Mesenchymal stem cell (in vitro differentiated cells and primary cell): ENCODE measurements at regions not wholly inside any gene's neighbourhood (a gene's known extent, or its start where the extent isn't known, plus 50 kb on each side); places are given as distances from the start of the nearest gene placed in this dataset.

Source experiments
- DNase-seq: peaks from one replicate; pipeline ENCODE4 v3.0.0-alpha.2; 2013
- H2AFZ ChIP-seq: one replicate; pipeline ENCODE4 v1.6.1; 2013; ENCODE audit warnings: low read depth, mild to moderate bottlenecking, control low read depth, inconsistent platforms, low read length, moderate library complexity
- H2AK5ac ChIP-seq: 2 replicates; pipeline ENCODE4 v1.6.1; 2013; ENCODE audit warnings: low read length, moderate library complexity, mild to moderate bottlenecking, inconsistent platforms; ENCODE audit not compliant: severe bottlenecking
- H2BK120ac ChIP-seq: one replicate; pipeline ENCODE4 v1.6.1; 2013; ENCODE audit warnings: low read depth, mild to moderate bottlenecking, inconsistent platforms, low read length, moderate library complexity
- H2BK12ac ChIP-seq, 2 experiments: one replicate each; pipeline ENCODE4 v1.6.1; 2013; ENCODE audit warnings: inconsistent platforms in 2 of 2, low read length in 2 of 2, mild to moderate bottlenecking in 2 of 2, moderate library complexity in 2 of 2, control low read depth in 1 of 2
- H2BK15ac ChIP-seq: one replicate; pipeline ENCODE4 v1.6.1; 2013; ENCODE audit warnings: mild to moderate bottlenecking, low read depth, inconsistent platforms; ENCODE audit not compliant: poor library complexity, severe bottlenecking
- H2BK5ac ChIP-seq: 2 replicates; pipeline ENCODE4 v1.6.1; 2013; ENCODE audit warnings: low read depth, mild to moderate bottlenecking, low read length, control low read depth, inconsistent platforms; ENCODE audit not compliant: poor library complexity, severe bottlenecking
- H3K14ac ChIP-seq, 2 experiments: one replicate each; pipeline ENCODE4 v1.6.1; 2013; ENCODE audit warnings: inconsistent platforms in 2 of 2, low read length in 2 of 2, control low read depth in 1 of 2, mild to moderate bottlenecking in 1 of 2, moderate library complexity in 1 of 2
- H3K18ac ChIP-seq, 2 experiments: one replicate each; pipeline ENCODE4 v1.6.1; 2013; ENCODE audit warnings: inconsistent platforms in 2 of 2, low read length in 2 of 2, control low read depth in 1 of 2, low read depth in 1 of 2, mild to moderate bottlenecking in 1 of 2
- H3K23ac ChIP-seq, 2 experiments: one replicate each; pipeline ENCODE4 v1.6.1; 2013; ENCODE audit warnings: inconsistent platforms in 2 of 2, low read length in 2 of 2, mild to moderate bottlenecking in 2 of 2, moderate library complexity in 2 of 2, control low read depth in 1 of 2
- H3K27ac ChIP-seq: 2 replicates; pipeline ENCODE4 v1.5.1; 2013; ENCODE audit warnings: mild to moderate bottlenecking, moderate library complexity, low read length, control low read depth, inconsistent platforms; ENCODE audit not compliant: poor library complexity, severe bottlenecking
- H3K27me3 ChIP-seq, 2 experiments: 2 replicates each; pipeline versions ENCODE4 v1.6.1 to v1.7.0; 2013; ENCODE audit warnings: low read length in 2 of 2, mild to moderate bottlenecking in 2 of 2, moderate library complexity in 2 of 2, control low read depth in 1 of 2, inconsistent platforms in 1 of 2; ENCODE audit not compliant: control insufficient read depth in 1 of 2, insufficient read depth in 1 of 2
- H3K36me3 ChIP-seq, 2 experiments: 2 replicates each; pipeline versions ENCODE4 v1.6.1 to v1.7.0; 2013; ENCODE audit warnings: low read length in 2 of 2, control low read depth in 1 of 2, inconsistent platforms in 1 of 2, low read depth in 1 of 2, mild to moderate bottlenecking in 1 of 2; ENCODE audit not compliant: insufficient read depth in 2 of 2, control insufficient read depth in 1 of 2
- H3K4ac ChIP-seq, 2 experiments: one replicate each; pipeline ENCODE4 v1.6.1; 2013; ENCODE audit warnings: inconsistent platforms in 2 of 2, low read length in 2 of 2, mild to moderate bottlenecking in 2 of 2, moderate library complexity in 2 of 2, control low read depth in 1 of 2, low read depth in 1 of 2
- H3K4me1 ChIP-seq: 2 replicates; pipeline ENCODE4 v1.6.1; 2013; ENCODE audit warnings: low read depth, low read length, control low read depth; ENCODE audit not compliant: control insufficient read depth, insufficient read depth
- H3K4me2 ChIP-seq: 2 replicates; pipeline ENCODE4 v1.6.1; 2013; ENCODE audit warnings: low read length, mild to moderate bottlenecking, inconsistent platforms; ENCODE audit not compliant: poor library complexity, severe bottlenecking
- H3K4me3 ChIP-seq, 2 experiments: 2 replicates each; pipeline versions ENCODE4 v1.5.1 to v1.7.0; 2013; ENCODE audit warnings: low read length in 2 of 2, mild to moderate bottlenecking in 2 of 2, control low read depth in 1 of 2, low read depth in 1 of 2; ENCODE audit not compliant: insufficient read depth in 1 of 2
- H3K79me1 ChIP-seq: replicated peaks from 2 replicates; pipeline ENCODE4 v1.6.1; 2013; ENCODE audit warnings: mild to moderate bottlenecking, control low read depth, low read length, inconsistent platforms; ENCODE audit not compliant: poor library complexity, severe bottlenecking
- H3K9ac ChIP-seq: 2 replicates; pipeline ENCODE4 v1.7.0; 2013; ENCODE audit warnings: mild to moderate bottlenecking, low read length, moderate library complexity
- H3K9me3 ChIP-seq: 2 replicates; pipeline ENCODE4 v1.7.0; 2013; ENCODE audit warnings: mild to moderate bottlenecking, low read length; ENCODE audit not compliant: control insufficient read depth
- H4K8ac ChIP-seq: one replicate; pipeline ENCODE4 v1.6.1; 2013; ENCODE audit warnings: inconsistent platforms, mild to moderate bottlenecking, low read length, moderate library complexity
- H4K91ac ChIP-seq: one replicate; pipeline ENCODE4 v1.6.1; 2013; ENCODE audit warnings: mild to moderate bottlenecking, low read length, inconsistent platforms
- WGBS: methylation state at CpG from one replicate; pipeline ENCODE4 v1.1.7; 2013; ENCODE audit warnings: mixed read lengths; 5-methylcytosine and 5-hydroxymethylcytosine counted together

- Histone ChIP-seq H2BK120ac (no peak overlapping the region), H4K8ac (no peak overlapping the region), H3K36me3 (no peaks in the 10 kb centered on the region), H2BK5ac (no peak overlapping the region), H2BK12ac (no peak overlapping the region), H3K23ac (no peak overlapping the region), H3K9ac (no peak overlapping the region), H3K4ac (no peak overlapping the region), H3K9me3 (no peaks in the 10 kb centered on the region), H3K79me1 (no peaks in the 10 kb centered on the region), H3K4me1 (no peaks in the 10 kb centered on the region), H2AK5ac (no peak overlapping the region), H3K27ac (no peak overlapping the region), H2AFZ (no peak overlapping the region), H3K18ac (no peak overlapping the region), H3K4me3 (no peak overlapping the region), H2BK15ac (no peak overlapping the region), H3K4me2 (no peak overlapping the region), H4K91ac (no peak overlapping the region), H3K27me3 (peaks cover 0 to 3% of the 10 kb centered on the region in 2 experiments), H3K14ac (no peak overlapping the region)
- no peak for DNase-seq
- WGBS: 86% methylated on average over 3 of the region's 3 CpGs
These were observed 57.9 kb downstream of the NPY start for GRCh38 chr7:24341691-24342413.

- Histone ChIP-seq H2AK5ac (no peak overlapping the region), H3K79me1 (no peaks in the 10 kb centered on the region), H2BK120ac (no peak overlapping the region), H3K23ac (no peak overlapping the region), H2BK15ac (no peak overlapping the region), H3K9me3 (no peaks in the 10 kb centered on the region), H2AFZ (no peak overlapping the region), H3K27me3 (peaks cover 0 to 3% of the 10 kb centered on the region in 2 experiments), H4K8ac (no peak overlapping the region), H4K91ac (no peak overlapping the region), H3K4me1 (no peaks in the 10 kb centered on the region), H2BK12ac (no peak overlapping the region), H3K4ac (no peak overlapping the region), H3K9ac (no peak overlapping the region), H3K4me3 (no peak overlapping the region), H2BK5ac (no peak overlapping the region), H3K14ac (no peak overlapping the region), H3K27ac (no peak overlapping the region), H3K4me2 (no peak overlapping the region), H3K18ac (no peak overlapping the region), H3K36me3 (no peaks in the 10 kb centered on the region)
- DNase-seq: no peak
- WGBS: 67% methylated on average over 2 of the region's 2 CpGs
These were observed 59.6 kb downstream of the NPY start for GRCh38 chr7:24343614-24344013.

GRCh38 chr7:24346129-24346528 is 62.1 kb downstream of the NPY start:
- no peak overlapping the region for H2BK5ac ChIP-seq
- H3K27me3 ChIP-seq: no peaks in the 10 kb centered on the region
- H3K36me3 ChIP-seq: no peaks in the 10 kb centered on the region
- no peak overlapping the region for H2BK120ac ChIP-seq
- H3K9ac ChIP-seq: no peak overlapping the region
- no peak overlapping the region for H3K14ac ChIP-seq
- no peak overlapping the region for H4K8ac ChIP-seq
- no peaks in the 10 kb centered on the region for H3K79me1 ChIP-seq
- no peak overlapping the region for H3K4me3 ChIP-seq
- H2BK15ac ChIP-seq: no peak overlapping the region
- no peak overlapping the region for H2AFZ ChIP-seq
- no peak overlapping the region for H2BK12ac ChIP-seq
- WGBS: 65% methylated on average over 5 of the region's 5 CpGs
- H3K4ac ChIP-seq: no peak overlapping the region
- no peak overlapping the region for H3K18ac ChIP-seq
- H2AK5ac ChIP-seq: no peak overlapping the region
- H3K23ac ChIP-seq: no peak overlapping the region
- H3K9me3 ChIP-seq: no peaks in the 10 kb centered on the region
- no peaks in the 10 kb centered on the region for H3K4me1 ChIP-seq
- peak; percentile 6 for DNase-seq
- H3K4me2 ChIP-seq: no peak overlapping the region
- H3K27ac ChIP-seq: no peak overlapping the region
- no peak overlapping the region for H4K91ac ChIP-seq

GRCh38 chr7:24346716-24347115 is 62.7 kb downstream of the NPY start:
- Histone ChIP-seq H4K91ac (no peak overlapping the region), H2BK120ac (no peak overlapping the region), H3K4ac (no peak overlapping the region)

More at GRCh38 chr7:24346716-24347115, 62.7 kb downstream of the NPY start:
- no peaks in the 10 kb centered on the region for H3K36me3 ChIP-seq
- H3K23ac ChIP-seq: no peak overlapping the region
- no peaks in the 10 kb centered on the region for H3K9me3 ChIP-seq
- no peaks in the 10 kb centered on the region for H3K79me1 ChIP-seq
- no peak overlapping the region for H3K4me3 ChIP-seq
- no peaks in the 10 kb centered on the region for H3K4me1 ChIP-seq
- no peak overlapping the region for H2BK15ac ChIP-seq
- no peak overlapping the region for H3K4me2 ChIP-seq
- no peak overlapping the region for H3K27ac ChIP-seq
- no peak for DNase-seq
- H2BK12ac ChIP-seq: no peak overlapping the region
- no peak overlapping the region for H2AK5ac ChIP-seq
- no peak overlapping the region for H3K18ac ChIP-seq
- no peak overlapping the region for H3K9ac ChIP-seq
- no peak overlapping the region for H2AFZ ChIP-seq
- H3K14ac ChIP-seq: no peak overlapping the region
- no peak overlapping the region for H2BK5ac ChIP-seq
- WGBS: no CpG with 5 or more reads among the region's 3 CpGs
- no peak overlapping the region for H4K8ac ChIP-seq
- no peaks in the 10 kb centered on the region for H3K27me3 ChIP-seq
